Trophoblast cell (in vitro differentiated cells and primary cell): ENCODE measurements at regions not wholly inside any gene's neighbourhood (a gene's known extent, or its start where the extent isn't known, plus 50 kb on each side); places are given as distances from the start of the nearest gene placed in this dataset.
"Not testable (repeated sequence)": the region's sequence is repeated elsewhere in the genome, so short reads cannot be mapped to it uniquely, and the experiment has no call there.

ENCODE experiments used
- DNase-seq, 2 donors: peaks; one replicate each; pipeline ENCODE4 v3.0.0-alpha.2; 2016
- H2AFZ ChIP-seq: 2 replicates; pipeline ENCODE4 v1.6.1; 2013; ENCODE audit warnings: low read length, moderate library complexity, mild to moderate bottlenecking; ENCODE audit not compliant: insufficient read depth, poor library complexity
- H2AK5ac ChIP-seq: 2 replicates; pipeline ENCODE4 v1.6.1; 2013; ENCODE audit warnings: mild to moderate bottlenecking, low read length
- H2BK120ac ChIP-seq: 2 replicates; pipeline ENCODE4 v1.6.1; 2013; ENCODE audit warnings: low read length, mild to moderate bottlenecking, moderate library complexity; ENCODE audit not compliant: insufficient read depth, poor library complexity
- H2BK12ac ChIP-seq: 2 replicates; pipeline ENCODE4 v1.6.1; 2013; ENCODE audit warnings: mild to moderate bottlenecking, low read length, moderate library complexity
- H2BK5ac ChIP-seq: 2 replicates; pipeline ENCODE4 v1.6.1; 2013; ENCODE audit warnings: low read length, low read depth, moderate library complexity, mild to moderate bottlenecking; ENCODE audit not compliant: poor library complexity
- H3K14ac ChIP-seq: 2 replicates; pipeline ENCODE4 v1.6.1; 2013; ENCODE audit warnings: mild to moderate bottlenecking, low read length
- H3K18ac ChIP-seq: 2 replicates; pipeline ENCODE4 v1.6.1; 2013; ENCODE audit warnings: mild to moderate bottlenecking, low read length
- H3K23ac ChIP-seq: 2 replicates; pipeline ENCODE4 v1.6.1; 2013; ENCODE audit warnings: low read length
- H3K27ac ChIP-seq: 2 replicates; pipeline ENCODE4 v1.5.1; 2013; ENCODE audit warnings: low read depth, mild to moderate bottlenecking, inconsistent platforms, low read length, moderate library complexity
- H3K27me3 ChIP-seq: 2 replicates; pipeline ENCODE4 v1.6.1; 2013; ENCODE audit warnings: inconsistent platforms, mild to moderate bottlenecking, low read length, moderate library complexity; ENCODE audit not compliant: insufficient read depth
- H3K36me3 ChIP-seq, 2 experiments: 1 replicate in 1 of 2; 2 replicates in 1 of 2; pipeline ENCODE4 v1.6.1; 2013; ENCODE audit warnings: low read length in 2 of 2, mild to moderate bottlenecking in 2 of 2, moderate library complexity in 1 of 2; ENCODE audit not compliant: insufficient read depth in 2 of 2, control insufficient read depth in 1 of 2
- H3K4ac ChIP-seq: 2 replicates; pipeline ENCODE4 v1.6.1; 2013; ENCODE audit warnings: low read depth, mild to moderate bottlenecking, low read length, moderate library complexity
- H3K4me1 ChIP-seq, 2 experiments: 1 replicate in 1 of 2; 2 replicates in 1 of 2; pipeline ENCODE4 v1.6.1; 2013; ENCODE audit warnings: low read length in 2 of 2, mild to moderate bottlenecking in 2 of 2, moderate library complexity in 1 of 2; ENCODE audit not compliant: insufficient read depth in 2 of 2, control insufficient read depth in 1 of 2
- H3K4me2 ChIP-seq: 2 replicates; pipeline ENCODE4 v1.6.1; 2013; ENCODE audit warnings: inconsistent platforms, mild to moderate bottlenecking, low read length, moderate library complexity
- H3K4me3 ChIP-seq: 2 replicates; pipeline ENCODE4 v1.5.1; 2013; ENCODE audit warnings: mild to moderate bottlenecking, low read depth, low read length, inconsistent platforms
- H3K79me1 ChIP-seq: one replicate; pipeline ENCODE4 v1.6.1; 2013; ENCODE audit warnings: low read length
- H3K79me2 ChIP-seq: 2 replicates; pipeline ENCODE4 v1.6.1; 2013; ENCODE audit warnings: low read length, mild to moderate bottlenecking; ENCODE audit not compliant: control insufficient read depth, insufficient read depth, poor library complexity
- H3K9ac ChIP-seq: 2 replicates; pipeline ENCODE4 v1.6.1; 2013; ENCODE audit warnings: mild to moderate bottlenecking, low read length
- H3K9me3 ChIP-seq: 2 replicates; pipeline ENCODE4 v1.6.1; 2013; ENCODE audit warnings: low read depth, mild to moderate bottlenecking, control low read depth, inconsistent platforms, low read length; ENCODE audit not compliant: insufficient read depth
- H4K12ac ChIP-seq: 2 replicates; pipeline ENCODE4 v1.6.1; 2013; ENCODE audit warnings: low read depth, mild to moderate bottlenecking, low read length, moderate library complexity
- H4K8ac ChIP-seq: 2 replicates; pipeline ENCODE4 v1.6.1; 2013; ENCODE audit warnings: low read depth, mild to moderate bottlenecking, low read length, moderate library complexity
- H4K91ac ChIP-seq: one replicate; pipeline ENCODE4 v1.6.1; 2013; ENCODE audit warnings: low read depth, mild to moderate bottlenecking, low read length, moderate library complexity
- WGBS: extraction: QIAGEN DNeasy Blood & Tissue Kit; methylation state at CpG from one replicate; pipeline ENCODE4 v1.1.7; 2013; ENCODE audit warnings: missing lambda C conversion rate; ENCODE audit not compliant: insufficient read length, insufficient coverage; ENCODE audit errors: extremely low coverage; 5-methylcytosine and 5-hydroxymethylcytosine counted together

DNA sequence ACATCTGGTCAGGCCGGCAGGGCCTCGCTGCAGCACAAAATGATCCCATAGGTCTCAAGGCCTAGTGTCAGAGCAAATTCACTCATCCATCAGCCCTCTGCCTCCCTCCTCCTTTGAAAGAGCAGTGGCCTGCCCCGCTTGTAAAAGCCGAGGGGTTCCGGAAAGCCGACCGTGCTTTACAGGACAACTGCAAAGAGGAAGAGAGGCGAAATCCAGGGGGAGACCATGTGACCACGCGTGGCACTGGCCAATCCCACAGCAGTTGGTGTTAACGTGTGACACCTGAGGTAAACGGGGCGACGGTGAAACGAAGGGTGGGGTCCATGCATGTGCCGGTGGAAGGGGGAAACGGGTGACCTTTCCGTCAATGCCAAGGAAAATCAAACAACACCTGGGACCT is 688.6 kb upstream of the TPTE start:
- H2AFZ ChIP-seq, H3K79me1 ChIP-seq, H2BK5ac ChIP-seq, H3K4me3 ChIP-seq, H3K27me3 ChIP-seq, H2BK12ac ChIP-seq, H3K36me3 ChIP-seq, H3K14ac ChIP-seq, H3K4ac ChIP-seq, H2AK5ac ChIP-seq, H3K18ac ChIP-seq, H3K27ac ChIP-seq, H3K23ac ChIP-seq, H2BK120ac ChIP-seq, H3K79me2 ChIP-seq, H3K9me3 ChIP-seq, H3K9ac ChIP-seq, DNase-seq, H4K12ac ChIP-seq, H3K4me2 ChIP-seq, H3K4me1 ChIP-seq, H4K8ac ChIP-seq, H4K91ac ChIP-seq: not testable (repeated sequence)
- no CpG with 5 or more reads among the region's 18 CpGs for WGBS

DNA sequence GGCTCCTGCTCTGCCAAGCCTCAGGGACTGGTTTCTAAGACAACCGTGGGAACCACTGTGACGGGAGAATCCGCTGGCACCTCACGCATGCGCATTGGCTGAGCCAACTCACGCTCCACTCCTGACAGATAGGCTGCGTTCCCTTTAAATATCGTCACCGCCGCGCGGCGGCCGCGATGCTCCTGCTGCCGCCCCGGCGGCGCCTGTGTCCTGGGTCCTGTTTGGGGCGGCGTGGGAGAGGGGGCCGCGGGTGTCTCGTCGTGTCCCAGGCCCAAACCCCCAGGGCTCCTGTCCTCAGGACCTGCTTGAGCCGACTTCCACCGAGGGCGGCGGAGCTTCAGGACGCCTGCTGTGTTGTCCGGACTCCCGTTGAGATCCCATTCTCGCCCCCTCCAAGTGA is 684.8 kb upstream of the TPTE start:
- H3K18ac ChIP-seq, H3K4me3 ChIP-seq, H4K8ac ChIP-seq, H3K9ac ChIP-seq, H3K4me2 ChIP-seq, H2AK5ac ChIP-seq, H3K4me1 ChIP-seq, H3K4ac ChIP-seq, H3K79me2 ChIP-seq, H3K79me1 ChIP-seq, H4K12ac ChIP-seq, H2AFZ ChIP-seq, H3K27me3 ChIP-seq, H3K36me3 ChIP-seq, H4K91ac ChIP-seq, H3K23ac ChIP-seq, H3K27ac ChIP-seq, H2BK12ac ChIP-seq, DNase-seq, H3K14ac ChIP-seq, H2BK120ac ChIP-seq, H2BK5ac ChIP-seq: not testable (repeated sequence)
- WGBS: no CpG with 5 or more reads among the region's 33 CpGs
- peaks cover 22% of the 10 kb centered on the region for H3K9me3 ChIP-seq

DNA sequence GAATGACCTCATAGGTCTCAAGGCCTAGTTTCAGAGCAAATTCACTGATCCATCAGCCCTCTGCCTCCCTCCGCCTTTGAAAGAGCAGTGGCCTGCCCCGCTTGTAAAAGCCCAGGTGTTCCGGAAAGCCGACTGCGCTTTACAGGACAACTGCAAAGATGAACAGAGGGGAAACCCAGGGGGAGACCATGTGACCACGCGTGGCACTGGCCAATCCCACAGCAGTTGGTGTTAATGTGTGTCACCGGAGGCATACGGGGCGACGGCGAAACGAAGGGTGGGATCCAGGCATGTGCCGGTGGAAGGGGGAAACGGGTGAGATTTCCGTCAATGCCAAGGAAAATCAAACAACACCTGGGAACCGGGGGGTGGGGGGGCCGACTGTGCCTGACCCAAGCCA is 684.4 kb upstream of the TPTE start:
- H3K4ac ChIP-seq, H3K79me1 ChIP-seq, H3K14ac ChIP-seq, H2AK5ac ChIP-seq, H3K4me1 ChIP-seq, H4K8ac ChIP-seq, H4K12ac ChIP-seq, H3K18ac ChIP-seq, H3K4me2 ChIP-seq, H3K79me2 ChIP-seq, H3K27me3 ChIP-seq, H4K91ac ChIP-seq, H3K9ac ChIP-seq, H3K4me3 ChIP-seq, H3K27ac ChIP-seq, H3K36me3 ChIP-seq, H2BK5ac ChIP-seq, H2BK120ac ChIP-seq, H2BK12ac ChIP-seq, DNase-seq, H3K23ac ChIP-seq, H2AFZ ChIP-seq: not testable (repeated sequence)
- WGBS: no CpG with 5 or more reads among the region's 18 CpGs
- H3K9me3 ChIP-seq: peaks cover 22% of the 10 kb centered on the region

DNA sequence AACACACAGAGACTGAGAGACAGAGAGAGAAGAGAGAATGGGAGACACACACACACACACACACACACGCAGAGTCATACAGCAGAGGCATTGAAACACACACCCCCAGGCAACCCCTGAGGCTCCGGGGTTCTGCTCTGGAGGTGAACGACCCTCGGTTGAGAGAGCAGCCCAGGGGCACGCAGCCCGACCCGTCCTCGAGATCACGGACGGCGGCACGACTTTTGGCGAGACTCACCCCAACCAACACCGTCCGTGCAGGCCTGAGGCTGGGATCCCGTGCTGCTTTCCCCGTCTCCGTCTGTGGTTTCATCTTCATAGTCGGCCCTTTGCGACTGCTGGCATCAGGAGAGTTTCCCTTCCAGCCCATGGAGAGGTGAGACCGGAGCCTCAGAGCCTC is 683.9 kb upstream of the TPTE start:
- H3K79me2 ChIP-seq, H4K12ac ChIP-seq, H2BK5ac ChIP-seq, H3K36me3 ChIP-seq, H2AFZ ChIP-seq, H4K91ac ChIP-seq, H3K23ac ChIP-seq, H3K79me1 ChIP-seq, H3K4me2 ChIP-seq, H3K18ac ChIP-seq, H3K27ac ChIP-seq, H2BK12ac ChIP-seq, H3K9ac ChIP-seq, H3K4me3 ChIP-seq, H3K4ac ChIP-seq, H3K27me3 ChIP-seq, DNase-seq, H2AK5ac ChIP-seq, H3K4me1 ChIP-seq, H2BK120ac ChIP-seq, H4K8ac ChIP-seq, H3K14ac ChIP-seq: not testable (repeated sequence)
- no CpG with 5 or more reads among the region's 21 CpGs for WGBS
- H3K9me3 ChIP-seq: peaks cover 22% of the 10 kb centered on the region
